Activated naive CD4-positive, alpha-beta T cell treated with anti-CD3 and anti-CD28 coated beads, Interleukin-2, amount 10 ng/mL, durations not matched to agents 7 days and 5 days (primary cell): ENCODE measurements at regions not wholly inside any gene's neighbourhood (a gene's known extent, or its start where the extent isn't known, plus 50 kb on each side); places are given as distances from the start of the nearest gene placed in this dataset.
"Not testable (repeated sequence)": the region's sequence is repeated elsewhere in the genome, so short reads cannot be mapped to it uniquely, and the experiment has no call there.

Source experiments
- CTCF ChIA-PET: fragments of 350-600 bp; sonication (Branson Sonifier 250); formaldehyde crosslinking; loops from one replicate; lab custom pipeline; 2021; ENCODE audit warnings: antibody characterized with exemption; lab: Charles Lee
- DNase-seq: peaks from one replicate; pipeline ENCODE4 v3.0.0-alpha.2; 2020
- H3K27ac Mint-ChIP-seq: one replicate; pipeline ENCODE4 v1.8.0; 2021; ENCODE audit warnings: mild to moderate bottlenecking, moderate library complexity, mixed read lengths
- H3K27me3 Mint-ChIP-seq: one replicate; pipeline ENCODE4 v1.8.0; 2021; ENCODE audit warnings: mild to moderate bottlenecking, mixed read lengths
- H3K36me3 Mint-ChIP-seq: one replicate; pipeline ENCODE4 v1.8.0; 2021; ENCODE audit warnings: mixed read lengths
- H3K4me1 Mint-ChIP-seq: one replicate; pipeline ENCODE4 v1.8.0; 2021; ENCODE audit warnings: mixed read lengths
- H3K4me3 Mint-ChIP-seq: one replicate; pipeline ENCODE4 v1.8.0; 2021; ENCODE audit warnings: mild to moderate bottlenecking, moderate library complexity, mixed read lengths
- H3K9me3 Mint-ChIP-seq: one replicate; pipeline ENCODE4 v1.8.0; 2021; ENCODE audit warnings: mixed read lengths

DNA sequence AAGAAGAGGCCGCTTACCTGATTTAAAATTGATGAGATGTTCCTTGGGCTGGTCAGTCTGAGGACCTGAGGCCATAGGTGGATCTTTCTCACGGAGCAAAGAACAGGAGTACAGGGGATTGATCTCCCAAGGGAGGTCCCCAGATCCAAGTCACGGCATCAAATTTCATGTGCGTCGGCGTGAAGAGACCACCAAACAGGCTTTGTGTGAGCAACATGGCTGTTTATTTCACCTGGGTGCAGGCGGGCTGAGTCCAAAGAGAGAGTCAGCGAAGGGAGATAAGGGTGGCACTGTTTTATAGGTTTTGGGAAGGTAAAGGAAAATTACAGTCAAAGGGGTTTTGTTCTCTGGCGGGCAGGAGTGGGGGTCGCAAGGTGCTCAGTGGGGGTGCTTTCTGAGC is 493.8 kb upstream of the MIR17HG start:
- not testable (repeated sequence) for H3K27ac Mint-ChIP-seq, H3K27me3 Mint-ChIP-seq, H3K36me3 Mint-ChIP-seq

DNA sequence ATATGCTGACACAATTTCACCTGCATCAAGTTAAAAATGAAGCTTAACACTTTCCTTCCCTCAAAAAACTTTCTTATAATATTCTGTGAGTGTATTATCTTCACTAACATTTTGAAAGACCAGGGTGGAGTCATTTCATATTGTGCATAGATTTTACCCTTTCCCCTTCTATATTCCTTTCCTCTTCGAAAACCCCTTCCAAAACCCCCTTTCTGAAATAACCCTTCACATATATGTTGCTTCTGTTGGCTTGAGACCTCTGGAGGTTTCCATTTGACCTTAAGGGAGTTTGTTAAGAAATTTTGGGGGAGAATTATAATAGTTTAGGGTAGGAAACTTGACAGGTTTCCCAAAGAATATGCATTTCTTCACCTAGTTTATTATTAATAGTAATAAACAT is 489.6 kb upstream of the MIR17HG start:
- CTCF ChIA-PET: no interaction called here
- Mint-ChIP-seq H3K27ac (no peak overlapping the region), H3K27me3 (no peaks in the 10 kb centered on the region), H3K4me1 (no peaks in the 10 kb centered on the region), H3K9me3 (no peaks in the 10 kb centered on the region), H3K4me3 (no peak overlapping the region), H3K36me3 (no peaks in the 10 kb centered on the region)
- DNase-seq: no peak

More for the DNA sequence above, 493.8 kb upstream of the MIR17HG start:
- H3K9me3 Mint-ChIP-seq: peaks cover 10% of the 10 kb centered on the region
- H3K4me3 Mint-ChIP-seq, DNase-seq, H3K4me1 Mint-ChIP-seq, CTCF ChIA-PET: not testable (repeated sequence)

DNA sequence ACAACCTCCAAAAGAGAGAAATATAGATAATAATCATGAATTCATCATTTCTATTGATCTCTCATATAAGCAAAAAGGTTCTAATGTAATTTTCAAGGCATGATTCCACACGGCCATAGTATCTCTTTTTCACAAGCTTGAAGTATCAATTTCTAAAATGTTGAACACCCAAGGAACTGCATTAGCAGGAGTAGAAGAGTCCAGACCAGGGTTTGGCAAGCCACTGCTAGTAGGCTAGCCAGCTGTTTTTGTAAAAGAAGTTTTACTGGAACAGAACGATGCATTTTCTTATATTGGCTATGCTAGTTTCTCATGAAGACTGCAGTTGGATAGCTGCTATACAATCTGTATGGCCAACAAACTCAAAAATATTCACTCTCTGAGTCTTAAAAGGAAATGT is 481.5 kb upstream of the MIR17HG start:
- Mint-ChIP-seq H3K36me3 (no peaks in the 10 kb centered on the region), H3K27ac (no peak overlapping the region), H3K4me1 (no peaks in the 10 kb centered on the region), H3K9me3 (no peaks in the 10 kb centered on the region), H3K4me3 (no peak overlapping the region), H3K27me3 (no peaks in the 10 kb centered on the region)
- no peak for DNase-seq
- CTCF ChIA-PET: interaction anchor here (1.6 kb wide), 1 partner anchor 20 kb away, joined by 3 read pairs; no protein-coding TSS in a partner anchor

GRCh38 chr13:90867336-90867683 is 480.2 kb upstream of the MIR17HG start:
- peak; percentile 30 for DNase-seq
- Mint-ChIP-seq H3K27ac (no peak overlapping the region), H3K4me3 (no peak overlapping the region), H3K27me3 (no peaks in the 10 kb centered on the region), H3K36me3 (no peaks in the 10 kb centered on the region), H3K9me3 (no peaks in the 10 kb centered on the region), H3K4me1 (no peaks in the 10 kb centered on the region)
- CTCF ChIA-PET: interaction anchor here (0.8 to 1.6 kb wide), 2 partner anchors 9 to 19 kb away, joined by 3 read pairs; no protein-coding TSS in a partner anchor

DNA sequence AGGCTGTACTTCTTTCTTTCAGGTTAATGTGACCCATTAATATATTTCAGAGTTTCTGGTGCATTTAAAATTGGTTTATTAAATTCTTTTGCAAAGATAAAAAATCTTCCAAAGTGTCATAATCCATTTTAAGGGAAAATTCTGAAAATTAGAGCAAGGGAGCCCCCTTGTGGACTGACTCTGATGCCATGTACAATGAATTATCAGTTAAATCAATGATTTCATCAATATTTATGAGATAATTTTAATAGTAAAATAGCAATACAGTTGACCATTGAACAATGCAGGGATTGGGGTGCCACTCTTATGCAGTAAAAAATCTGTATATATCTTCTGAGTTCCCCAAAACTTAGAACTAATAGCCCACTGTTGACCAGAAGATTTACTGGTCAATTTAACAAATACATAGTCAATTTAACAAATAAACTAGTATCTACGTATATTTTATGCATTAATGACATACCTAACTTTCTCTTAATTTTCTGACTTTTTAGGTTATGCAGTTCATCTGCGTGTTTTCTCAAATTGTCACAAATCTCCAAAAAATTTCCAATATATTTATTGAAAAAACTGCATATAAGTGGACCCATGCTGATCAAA is 479.1 kb upstream of the MIR17HG start:
- no peak overlapping the region for H3K27ac Mint-ChIP-seq
- CTCF ChIA-PET: no interaction called here

GRCh38 chr13:90869580-90869979 is 477.9 kb upstream of the MIR17HG start:
- Mint-ChIP-seq H3K4me3 (no peak overlapping the region), H3K27me3 (no peaks in the 10 kb centered on the region), H3K27ac (no peak overlapping the region), H3K9me3 (no peaks in the 10 kb centered on the region), H3K36me3 (no peaks in the 10 kb centered on the region), H3K4me1 (no peaks in the 10 kb centered on the region)
- CTCF ChIA-PET: no interaction called here
- DNase-seq: no peak

More for the DNA sequence above, 479.1 kb upstream of the MIR17HG start:
- no peaks in the 10 kb centered on the region for H3K9me3 Mint-ChIP-seq
- H3K4me3 Mint-ChIP-seq: no peak overlapping the region
- no peaks in the 10 kb centered on the region for H3K36me3 Mint-ChIP-seq
- no peaks in the 10 kb centered on the region for H3K27me3 Mint-ChIP-seq
- no peaks in the 10 kb centered on the region for H3K4me1 Mint-ChIP-seq
- no peak for DNase-seq

DNA sequence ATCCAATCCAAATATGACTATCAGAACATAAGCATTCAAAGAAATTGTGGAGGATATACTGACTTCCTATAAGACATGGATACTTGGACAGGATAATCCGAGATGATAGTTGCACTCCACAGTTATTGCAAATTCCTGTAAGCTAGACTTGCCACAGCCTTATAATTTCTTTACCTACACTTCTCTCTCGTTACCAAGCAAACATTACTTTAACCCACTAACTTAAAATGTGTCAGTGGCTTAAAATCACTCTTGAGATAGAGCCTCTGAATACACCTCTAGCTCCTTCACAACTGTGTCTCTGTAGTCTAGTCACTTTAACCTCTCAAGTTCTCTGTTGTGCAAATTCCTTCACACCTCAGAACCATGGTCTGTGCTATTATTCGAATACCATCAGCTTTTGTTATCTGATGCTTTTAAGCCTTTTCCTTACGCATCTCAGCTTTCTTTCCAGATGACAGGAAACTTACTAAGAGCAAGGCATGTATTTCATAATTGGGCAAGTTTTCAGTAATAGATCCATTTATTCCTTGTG is 474.9 kb upstream of the MIR17HG start:
- Mint-ChIP-seq H3K27me3 (no peaks in the 10 kb centered on the region), H3K27ac (no peak overlapping the region), H3K36me3 (no peaks in the 10 kb centered on the region), H3K4me1 (no peaks in the 10 kb centered on the region), H3K4me3 (no peak overlapping the region), H3K9me3 (no peaks in the 10 kb centered on the region)
- DNase-seq: no peak
- CTCF ChIA-PET: no interaction called here

DNA sequence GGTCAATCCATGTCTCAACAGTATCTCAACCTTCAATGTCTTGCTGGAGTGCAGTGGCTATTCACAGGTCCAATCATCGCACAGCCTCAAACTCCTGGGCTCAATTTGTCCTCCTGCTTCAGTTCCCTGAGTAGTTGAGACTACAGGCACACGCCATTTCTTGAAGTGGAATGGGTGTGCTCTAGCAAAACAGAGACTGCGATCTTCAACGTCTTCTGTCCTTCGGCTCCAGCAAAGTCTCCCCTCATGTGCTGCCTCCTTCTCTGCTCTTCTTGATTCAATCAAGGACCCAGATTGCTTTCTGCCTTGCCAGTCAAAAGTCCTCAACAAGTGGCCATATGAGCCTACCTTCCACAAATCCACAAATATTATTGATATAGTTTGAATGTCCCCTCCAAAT is 466.7 kb upstream of the MIR17HG start:
- CTCF ChIA-PET: no interaction called here
- H3K9me3 Mint-ChIP-seq: no peaks in the 10 kb centered on the region
- no peaks in the 10 kb centered on the region for H3K27me3 Mint-ChIP-seq
- H3K4me3 Mint-ChIP-seq: no peak overlapping the region
- no peaks in the 10 kb centered on the region for H3K4me1 Mint-ChIP-seq
- no peak overlapping the region for H3K27ac Mint-ChIP-seq
- no peak for DNase-seq
- H3K36me3 Mint-ChIP-seq: no peaks in the 10 kb centered on the region

- Mint-ChIP-seq H3K4me3 (no peak overlapping the region), H3K9me3 (no peaks in the 10 kb centered on the region), H3K36me3 (no peaks in the 10 kb centered on the region), H3K27ac (no peak overlapping the region), H3K4me1 (no peaks in the 10 kb centered on the region), H3K27me3 (no peaks in the 10 kb centered on the region)
- CTCF ChIA-PET: no interaction called here
- DNase-seq: no peak
These were observed 464.9 kb upstream of the MIR17HG start for GRCh38 chr13:90882551-90882950.

DNA sequence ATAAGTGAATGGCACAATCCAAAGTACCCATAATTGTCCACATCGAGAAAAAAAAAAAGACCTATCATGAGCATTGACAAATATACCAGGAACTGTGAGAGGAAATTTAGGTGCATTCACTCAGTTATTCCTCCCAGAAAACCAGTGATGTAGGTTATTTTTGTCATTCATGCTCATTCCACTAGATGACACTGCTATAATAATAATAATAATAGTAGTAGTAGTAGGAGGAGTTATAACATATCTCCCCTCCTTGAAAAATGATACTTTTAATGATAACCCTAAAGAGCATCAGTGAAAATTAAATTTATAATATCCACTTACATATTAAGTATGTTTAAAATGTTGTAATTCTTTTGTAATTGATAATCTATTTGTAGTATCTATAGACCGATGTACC is 463.9 kb upstream of the MIR17HG start:
- Mint-ChIP-seq H3K27me3 (no peaks in the 10 kb centered on the region), H3K36me3 (no peaks in the 10 kb centered on the region), H3K4me3 (no peak overlapping the region), H3K27ac (no peak overlapping the region), H3K9me3 (no peaks in the 10 kb centered on the region), H3K4me1 (no peaks in the 10 kb centered on the region)
- CTCF ChIA-PET: no interaction called here
- no peak for DNase-seq

DNA sequence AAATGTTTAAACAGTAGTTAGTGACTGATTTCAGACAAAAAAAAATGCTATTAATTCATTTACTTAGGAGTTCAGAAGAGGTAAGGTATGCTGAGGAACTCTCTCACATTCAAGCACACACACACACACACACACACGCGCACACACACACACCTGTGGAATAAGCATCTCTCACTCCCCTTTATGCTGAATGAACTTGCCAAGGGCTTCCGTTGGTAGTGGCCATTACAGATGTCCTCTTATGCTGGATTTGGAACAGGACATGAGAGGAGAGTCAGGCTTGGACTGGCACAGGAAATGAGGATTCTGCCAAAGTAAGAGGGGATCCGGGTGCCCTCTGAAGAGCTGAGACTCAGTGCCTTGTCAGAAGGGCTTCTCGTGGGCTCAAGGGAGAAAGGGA is 463.4 kb upstream of the MIR17HG start:
- Mint-ChIP-seq H3K9me3 (no peaks in the 10 kb centered on the region), H3K27me3 (no peaks in the 10 kb centered on the region), H3K36me3 (no peaks in the 10 kb centered on the region), H3K4me1 (no peaks in the 10 kb centered on the region), H3K27ac (no peak overlapping the region), H3K4me3 (no peak overlapping the region)
- no peak for DNase-seq
- CTCF ChIA-PET: no interaction called here

GRCh38 chr13:90889906-90890834 is 457.3 kb upstream of the MIR17HG start:
- no peaks in the 10 kb centered on the region for H3K4me1 Mint-ChIP-seq
- H3K27me3 Mint-ChIP-seq: no peaks in the 10 kb centered on the region
- CTCF ChIA-PET: no interaction called here
- H3K36me3 Mint-ChIP-seq: no peaks in the 10 kb centered on the region
- H3K4me3 Mint-ChIP-seq: no peak overlapping the region
- no peaks in the 10 kb centered on the region for H3K9me3 Mint-ChIP-seq
- no peak for DNase-seq
- no peak overlapping the region for H3K27ac Mint-ChIP-seq

GRCh38 chr13:90891329-90891728 is 456.2 kb upstream of the MIR17HG start:
- CTCF ChIA-PET: no interaction called here

GRCh38 chr13:90893199-90893598 is 454.3 kb upstream of the MIR17HG start:
- H3K4me3 Mint-ChIP-seq, H3K4me1 Mint-ChIP-seq, H3K9me3 Mint-ChIP-seq, H3K27ac Mint-ChIP-seq, CTCF ChIA-PET, H3K36me3 Mint-ChIP-seq, H3K27me3 Mint-ChIP-seq, DNase-seq: not testable (repeated sequence)

More at GRCh38 chr13:90891329-90891728, 456.2 kb upstream of the MIR17HG start:
- Mint-ChIP-seq H3K9me3 (no peaks in the 10 kb centered on the region), H3K27me3 (no peaks in the 10 kb centered on the region), H3K27ac (no peak overlapping the region), H3K4me1 (no peaks in the 10 kb centered on the region), H3K36me3 (no peaks in the 10 kb centered on the region), H3K4me3 (no peak overlapping the region)
- DNase-seq: no peak

DNA sequence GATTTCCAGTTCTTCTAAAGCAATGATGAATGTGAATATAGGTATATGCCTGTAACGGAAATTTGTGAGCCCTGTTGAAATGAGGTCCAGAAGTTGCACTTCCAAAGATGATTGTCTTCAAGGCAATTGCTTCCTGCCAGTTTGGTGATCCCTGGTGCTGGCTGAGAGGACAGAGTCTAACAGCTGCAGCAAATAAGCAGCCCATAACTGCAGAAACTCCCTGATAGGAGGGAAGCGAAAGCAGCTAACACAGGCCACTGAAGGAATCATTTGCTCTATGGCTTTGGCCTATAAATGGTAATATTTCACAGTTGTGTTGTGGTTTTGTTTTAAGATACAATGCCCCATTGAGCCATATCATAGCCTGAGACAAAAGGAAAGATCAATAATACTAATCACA is 451.5 kb upstream of the MIR17HG start:
- no peaks in the 10 kb centered on the region for H3K9me3 Mint-ChIP-seq
- no peaks in the 10 kb centered on the region for H3K27me3 Mint-ChIP-seq
- H3K27ac Mint-ChIP-seq: no peak overlapping the region
- CTCF ChIA-PET: no interaction called here
- no peaks in the 10 kb centered on the region for H3K36me3 Mint-ChIP-seq
- no peak for DNase-seq
- no peak overlapping the region for H3K4me3 Mint-ChIP-seq
- H3K4me1 Mint-ChIP-seq: no peaks in the 10 kb centered on the region
